GM21529 (cell line): ENCODE measurements at regions not wholly inside any gene's neighbourhood (a gene's known extent, or its start where the extent isn't known, plus 50 kb on each side); places are given as distances from the start of the nearest gene placed in this dataset.
"Not testable (repeated sequence)": the region's sequence is repeated elsewhere in the genome, so short reads cannot be mapped to it uniquely, and the experiment has no call there.

Source experiments
- ATAC-seq: cut with Tn5 transposase; IDR thresholded peaks from one replicate; pipeline ENCODE4 v1.9.1; 2021; ENCODE audit not compliant: unreplicated experiment

- ATAC-seq: no peak
Observed at GRCh38 chr4:43607400-43607799, 714.9 kb downstream of the GRXCR1 start.

- no peak for ATAC-seq
Observed at GRCh38 chr4:43607827-43608461, 715.4 kb downstream of the GRXCR1 start.

GRCh38 chr4:43619219-43619618 lies 726.7 kb downstream of the GRXCR1 start:
- ATAC-seq: no peak

- not testable (repeated sequence) for ATAC-seq
Observed at GRCh38 chr4:43637893-43638292, 745.4 kb downstream of the GRXCR1 start.

GRCh38 chr4:43651991-43652390 lies 759.5 kb downstream of the GRXCR1 start:
- ATAC-seq: no peak

- not testable (repeated sequence) for ATAC-seq
Observed at GRCh38 chr4:43659547-43659946, 767.0 kb downstream of the GRXCR1 start.

GRCh38 chr4:43672265-43672885 lies 776.2 kb downstream of the KCTD8 start:
- not testable (repeated sequence) for ATAC-seq

- no peak for ATAC-seq
Observed at GRCh38 chr4:43680421-43680820, 768.2 kb downstream of the KCTD8 start.

GRCh38 chr4:43682551-43682950 lies 766.1 kb downstream of the KCTD8 start:
- no peak for ATAC-seq

- no peak for ATAC-seq
Observed at GRCh38 chr4:43690116-43690515, 758.5 kb downstream of the KCTD8 start.

GRCh38 chr4:43693876-43694275 lies 754.7 kb downstream of the KCTD8 start:
- no peak for ATAC-seq

GRCh38 chr4:43709443-43709842 lies 739.2 kb downstream of the KCTD8 start:
- ATAC-seq: no peak

GRCh38 chr4:43716721-43717395 lies 731.8 kb downstream of the KCTD8 start:
- ATAC-seq: no peak

- no peak for ATAC-seq
Observed at GRCh38 chr4:43718369-43718768, 730.2 kb downstream of the KCTD8 start.

- no peak for ATAC-seq
Observed at GRCh38 chr4:43732829-43733426, 715.7 kb downstream of the KCTD8 start.

- no peak for ATAC-seq
Observed at GRCh38 chr4:43742083-43742482, 706.5 kb downstream of the KCTD8 start.

- no peak for ATAC-seq
Observed at GRCh38 chr4:43754566-43754965, 694.0 kb downstream of the KCTD8 start.

GRCh38 chr4:43757147-43757546 lies 691.5 kb downstream of the KCTD8 start:
- no peak for ATAC-seq

- ATAC-seq: no peak
Observed at GRCh38 chr4:43758836-43759235, 689.8 kb downstream of the KCTD8 start.

GRCh38 chr4:43763029-43763610 lies 685.5 kb downstream of the KCTD8 start:
- peak; percentile 65 for ATAC-seq

GRCh38 chr4:43765514-43765913 lies 683.1 kb downstream of the KCTD8 start:
- ATAC-seq: no peak

- peak; percentile 40 for ATAC-seq
Observed at GRCh38 chr4:43766648-43767047, 682.0 kb downstream of the KCTD8 start.
